Natural killer cell (primary cell): ENCODE measurements at regions not wholly inside any gene's neighbourhood (a gene's known extent, or its start where the extent isn't known, plus 50 kb on each side); places are given as distances from the start of the nearest gene placed in this dataset.

Experiments
- ATAC-seq, 3 donors: fragments of 150-1000 bp in 2 of 3; fragments of 200-7000 bp in 1 of 3; cut with Tn5 transposase; 1 replicate in 1 of 3; 2 replicates in 2 of 3; pipeline ENCODE4 v1.10.0; 2021; ENCODE audit warnings: mild to moderate bottlenecking in 2 of 3, moderate library complexity in 2 of 3
- DNase-seq, 2 donors: peaks; one replicate each; pipeline versions ENCODE4 v3.0.0 to v3.0.0-alpha.2; 2013 to 2021; ENCODE audit warnings: mixed read lengths in 1 of 2
- H3K27ac ChIP-seq: one replicate; pipeline ENCODE4 v1.5.1; 2013; ENCODE audit warnings: mild to moderate bottlenecking, low read length
- H3K27me3 ChIP-seq: one replicate; pipeline ENCODE4 v1.6.1; 2013; ENCODE audit warnings: low read length; ENCODE audit not compliant: control insufficient read depth, insufficient read depth
- H3K36me3 ChIP-seq: one replicate; pipeline ENCODE4 v1.6.1; 2013; ENCODE audit warnings: low read length; ENCODE audit not compliant: control insufficient read depth, insufficient read depth
- H3K4me1 ChIP-seq: one replicate; pipeline ENCODE4 v1.6.1; 2013; ENCODE audit warnings: low read length; ENCODE audit not compliant: control insufficient read depth, insufficient read depth
- H3K4me3 ChIP-seq: one replicate; pipeline ENCODE4 v1.5.1; 2013; ENCODE audit warnings: low read length
- H3K9me3 ChIP-seq: one replicate; pipeline ENCODE4 v1.6.1; 2013; ENCODE audit warnings: low read length; ENCODE audit not compliant: control insufficient read depth, insufficient read depth
- H3K27ac Mint-ChIP-seq, 2 donors: one replicate each; pipeline ENCODE4 v1.8.0; 2022; ENCODE audit warnings: mild to moderate bottlenecking in 2 of 2, mixed read lengths in 2 of 2, moderate library complexity in 1 of 2
- H3K27me3 Mint-ChIP-seq, 2 donors: one replicate each; pipeline ENCODE4 v1.8.0; 2022; ENCODE audit warnings: low read depth in 2 of 2, mixed read lengths in 2 of 2
- H3K36me3 Mint-ChIP-seq: one replicate; pipeline ENCODE4 v1.8.0; 2022; ENCODE audit warnings: mixed read lengths
- H3K4me1 Mint-ChIP-seq, 2 donors: one replicate each; pipeline ENCODE4 v1.8.0; 2022; ENCODE audit warnings: mixed read lengths in 2 of 2
- H3K4me3 Mint-ChIP-seq: one replicate; pipeline ENCODE4 v1.8.0; 2022; ENCODE audit warnings: mild to moderate bottlenecking, moderate library complexity, mixed read lengths
- H3K9me3 Mint-ChIP-seq, 2 donors: one replicate each; pipeline ENCODE4 v1.8.0; 2022; ENCODE audit warnings: mixed read lengths in 2 of 2
- CTCF ChIP-seq: fragments of 200-600 bp; IDR thresholded peaks from one replicate; pipeline ENCODE4 v1.8.0; 2022; ENCODE audit warnings: antibody characterized with exemption
- WGBS: methylation state at CpG from one replicate; pipeline ENCODE4 v1.1.7; 2013; ENCODE audit warnings: missing lambda C conversion rate; ENCODE audit not compliant: insufficient coverage; 5-methylcytosine and 5-hydroxymethylcytosine counted together
- intact Hi-C: fragments of 100-400 bp; cut with micrococcal nuclease; formaldehyde crosslinking; loops from one replicate; pipeline ENCODE4 v1.14.2; 2022

GRCh38 chr5:119902593-119902992, 273.2 kb downstream of the FAM170A start:
- no peaks in the 10 kb centered on the region for H3K4me1 Mint-ChIP-seq
- TF ChIP-seq CTCF: no peak
- Histone ChIP-seq H3K27me3 (no peaks in the 10 kb centered on the region), H3K27ac (no peak overlapping the region), H3K36me3 (no peaks in the 10 kb centered on the region), H3K9me3 (no peaks in the 10 kb centered on the region), H3K4me1 (no peaks in the 10 kb centered on the region), H3K4me3 (no peak overlapping the region)
- no peaks in the 10 kb centered on the region for H3K27me3 Mint-ChIP-seq
- no peak overlapping the region for H3K4me3 Mint-ChIP-seq
- ATAC-seq (no peak), DNase-seq (no peak)
- no peaks in the 10 kb centered on the region for H3K36me3 Mint-ChIP-seq
- intact Hi-C loops: no loop called here
- H3K27ac Mint-ChIP-seq: no peak overlapping the region
- whole genome bisulfite sequencing: no CpG with 5 or more reads among the region's 2 CpGs
- H3K9me3 Mint-ChIP-seq: peaks cover 5 to 9% of the 10 kb centered on the region in 2 donors

- 69% methylated on average over 3 of the region's 3 CpGs for WGBS
- intact Hi-C loops: no loop called here
- no peaks in the 10 kb centered on the region for H3K4me1 ChIP-seq
- DNase-seq: no peak
- no peak overlapping the region for H3K4me3 ChIP-seq
- TF ChIP-seq CTCF: no peak
- no peak for ATAC-seq
- H3K27me3 ChIP-seq: no peaks in the 10 kb centered on the region
- H3K36me3 ChIP-seq: no peaks in the 10 kb centered on the region
- peaks cover 12% of the 10 kb centered on the region in 2 donors for H3K9me3 Mint-ChIP-seq
- H3K36me3 Mint-ChIP-seq: peaks cover 5% of the 10 kb centered on the region
- no peak overlapping the region for H3K27ac ChIP-seq
- H3K27ac Mint-ChIP-seq: no peak overlapping the region
- H3K4me1 Mint-ChIP-seq: no peaks in the 10 kb centered on the region
- no peak overlapping the region for H3K4me3 Mint-ChIP-seq
- no peaks in the 10 kb centered on the region for H3K27me3 Mint-ChIP-seq
- H3K9me3 ChIP-seq: no peaks in the 10 kb centered on the region
Measured at GRCh38 chr5:119913425-119913824, 284.1 kb downstream of the FAM170A start.

- Mint-ChIP-seq H3K4me3 (no peak overlapping the region), H3K4me1 (no peaks in the 10 kb centered on the region), H3K27me3 (no peaks in the 10 kb centered on the region), H3K9me3 (peaks cover 10 to 11% of the 10 kb centered on the region in 2 donors), H3K27ac (no peak overlapping the region), H3K36me3 (no peaks in the 10 kb centered on the region)
- Histone ChIP-seq H3K27ac (no peak overlapping the region), H3K4me3 (no peak overlapping the region), H3K9me3 (no peaks in the 10 kb centered on the region), H3K4me1 (no peaks in the 10 kb centered on the region), H3K36me3 (no peaks in the 10 kb centered on the region), H3K27me3 (no peaks in the 10 kb centered on the region)
- intact Hi-C loops: no loop called here
- TF ChIP-seq CTCF: no peak
- DNase-seq (no peak), ATAC-seq (no peak)
- no CpG with 5 or more reads among the region's 1 CpG for WGBS
Measured at GRCh38 chr5:119919279-119919678, 289.9 kb downstream of the FAM170A start.

GRCh38 chr5:119926301-119926700, 296.9 kb downstream of the FAM170A start:
- no peaks in the 10 kb centered on the region for H3K27me3 ChIP-seq
- DNase-seq (no peak), ATAC-seq (no peak)
- H3K27ac ChIP-seq: no peak overlapping the region
- peaks cover 5% of the 10 kb centered on the region for H3K9me3 ChIP-seq
- WGBS: 86% methylated on average over 1 of the region's 1 CpG
- TF ChIP-seq CTCF: no peak
- peaks cover 11 to 13% of the 10 kb centered on the region in 2 donors for H3K9me3 Mint-ChIP-seq
- H3K4me1 Mint-ChIP-seq: no peaks in the 10 kb centered on the region
- H3K27me3 Mint-ChIP-seq: no peaks in the 10 kb centered on the region
- no peak overlapping the region for H3K27ac Mint-ChIP-seq
- H3K36me3 ChIP-seq: no peaks in the 10 kb centered on the region
- intact Hi-C loops: no loop called here
- H3K4me3 Mint-ChIP-seq: no peak overlapping the region
- no peaks in the 10 kb centered on the region for H3K36me3 Mint-ChIP-seq
- no peak overlapping the region for H3K4me3 ChIP-seq
- H3K4me1 ChIP-seq: no peaks in the 10 kb centered on the region
